ENCODE measurements at regions not wholly inside any gene's neighbourhood (a gene's known extent, or its start where the extent isn't known, plus 50 kb on each side); places are given as distances from the start of the nearest gene placed in this dataset.

GRCh38 chr9:118976160-118976559 lies 393.1 kb downstream of the BRINP1 start:
- TF ChIP-seq CTCF (conservative IDR thresholded peaks at IDR 0.05 in 1 of 2, IDR thresholded peaks at IDR 0.05 in 1 of 2; ENCODE audit: extremely low read depth in 1 of 2, insufficient read depth in 1 of 2, low read depth in 1 of 2, low read length in 2 of 2) (no peak), EZH2 (IDR thresholded peaks at IDR 0.05; ENCODE audit: borderline replicate concordance, low read length) (no peak)
